ENCODE measurements at regions not wholly inside any gene's neighbourhood (a gene's known extent, or its start where the extent isn't known, plus 50 kb on each side); places are given as distances from the start of the nearest gene placed in this dataset.
"Not testable (repeated sequence)": the region's sequence is repeated elsewhere in the genome, so short reads cannot be mapped to it uniquely, and the experiment has no call there.

GRCh38 chrY:21033363-21033762, 277.5 kb downstream of the RPS4Y2 start:
- DNase-seq (ENCODE audit: low read depth) = no peak

- no peak for DNase-seq (ENCODE audit: low read depth)
Observed at GRCh38 chrY:21034151-21035061, 278.5 kb downstream of the RPS4Y2 start.

GRCh38 chrY:21037398-21037797, 281.5 kb downstream of the RPS4Y2 start:
- not testable (repeated sequence) for DNase-seq (ENCODE audit: low read depth)

- no peak for DNase-seq (ENCODE audit: low read depth)
Observed at GRCh38 chrY:21039811-21040210, 283.9 kb downstream of the RPS4Y2 start.

- not testable (repeated sequence) for DNase-seq (ENCODE audit: low read depth)
Observed at GRCh38 chrY:21040711-21041110, 284.8 kb downstream of the RPS4Y2 start.

- no peak for DNase-seq (ENCODE audit: low read depth)
Observed at GRCh38 chrY:21073079-21073478, 317.2 kb downstream of the RPS4Y2 start.

GRCh38 chrY:21073641-21074260, 317.8 kb downstream of the RPS4Y2 start:
- DNase-seq (ENCODE audit: low read depth) = no peak

GRCh38 chrY:21075658-21076057, 319.8 kb downstream of the RPS4Y2 start:
- DNase-seq (ENCODE audit: low read depth) = no peak

- no peak for DNase-seq (ENCODE audit: low read depth)
Observed at GRCh38 chrY:21079670-21080069, 323.8 kb downstream of the RPS4Y2 start.

- DNase-seq (ENCODE audit: low read depth) = no peak
Observed at GRCh38 chrY:21081640-21082611, 326.0 kb downstream of the RPS4Y2 start.

- no peak for DNase-seq (ENCODE audit: low read depth)
Observed at GRCh38 chrY:21082639-21083038, 326.7 kb downstream of the RPS4Y2 start.

GRCh38 chrY:21091909-21092308, 336.0 kb downstream of the RPS4Y2 start:
- DNase-seq (ENCODE audit: low read depth) = no peak

GRCh38 chrY:21102507-21102906, 346.6 kb downstream of the RPS4Y2 start:
- DNase-seq (ENCODE audit: low read depth) = no peak

GRCh38 chrY:21103885-21104284, 348.0 kb downstream of the RPS4Y2 start:
- DNase-seq (ENCODE audit: low read depth) = no peak

- no peak for DNase-seq (ENCODE audit: low read depth)
Observed at GRCh38 chrY:21105529-21105928, 349.6 kb downstream of the RPS4Y2 start.

- DNase-seq (ENCODE audit: low read depth) = no peak
Observed at GRCh38 chrY:21111313-21111712, 355.4 kb downstream of the RPS4Y2 start.

GRCh38 chrY:21121065-21121464, 365.2 kb downstream of the RPS4Y2 start:
- no peak for DNase-seq (ENCODE audit: low read depth)

- DNase-seq (ENCODE audit: low read depth) = no peak
Observed at GRCh38 chrY:21135591-21135990, 375.5 kb upstream of the RBMY1B start.

GRCh38 chrY:21138056-21138758, 372.9 kb upstream of the RBMY1B start:
- DNase-seq (ENCODE audit: low read depth) = no peak

GRCh38 chrY:21146331-21146730, 364.8 kb upstream of the RBMY1B start:
- no peak for DNase-seq (ENCODE audit: low read depth)

- DNase-seq (ENCODE audit: low read depth) = no peak
Observed at GRCh38 chrY:21149971-21150370, 361.2 kb upstream of the RBMY1B start.

GRCh38 chrY:21169821-21170220, 341.3 kb upstream of the RBMY1B start:
- no peak for DNase-seq (ENCODE audit: low read depth)

Data from HS-27A (cell line).